Tibial nerve (tissue), 4 donors: ENCODE measurements at regions not wholly inside any gene's neighbourhood (a gene's known extent, or its start where the extent isn't known, plus 50 kb on each side); places are given as distances from the start of the nearest gene placed in this dataset.
"Not testable (repeated sequence)": the region's sequence is repeated elsewhere in the genome, so short reads cannot be mapped to it uniquely, and the experiment has no call there.

Experiments
- DNase-seq, 2 donors: peaks; one replicate each; pipeline ENCODE4 v3.0.0-alpha.2; 2019; ENCODE audit warnings: low spot score in 2 of 2
- H3K27ac ChIP-seq, 4 donors: fragments of 200-600 bp; sonication (generic) in 3 of 4; one replicate each; pipeline ENCODE4 v1.5.1; 2017 to 2019; ENCODE audit warnings: mild to moderate bottlenecking in 1 of 4
- H3K27me3 ChIP-seq, 2 donors: fragments of 200-600 bp; sonication (generic) in 1 of 2; one replicate each; pipeline versions ENCODE4 v1.5.1 to v1.6.0; 2017 to 2019
- H3K36me3 ChIP-seq, 3 donors: fragments of 200-600 bp; sonication (generic); one replicate each; pipeline ENCODE4 v1.5.1; 2018 to 2019
- H3K4me1 ChIP-seq, 4 donors: fragments of 200-600 bp; sonication (generic) in 3 of 4; one replicate each; pipeline ENCODE4 v1.5.1; 2017 to 2019
- H3K4me3 ChIP-seq, 4 donors: fragments of 200-600 bp; sonication (generic) in 3 of 4; one replicate each; pipeline ENCODE4 v1.5.1; 2017 to 2019; ENCODE audit warnings: mild to moderate bottlenecking in 1 of 4, moderate library complexity in 1 of 4
- H3K9me3 ChIP-seq, 4 donors: fragments of 200-600 bp; sonication (generic) in 3 of 4; one replicate each; pipeline ENCODE4 v1.5.1; 2017 to 2019
- CTCF ChIP-seq, 5 experiments: fragments of 200-600 bp in 3 of 5; fragments of 450-650 bp in 2 of 5; sonication (generic) in 3 of 5; IDR thresholded peaks; one replicate each; pipeline ENCODE4 v1.5.1; 2016 to 2019; ENCODE audit warnings: antibody characterized with exemption in 5 of 5, mild to moderate bottlenecking in 3 of 5, moderate library complexity in 2 of 5
- EP300 ChIP-seq, 2 donors: sonication (generic); formaldehyde crosslinking; IDR thresholded peaks; one replicate each; pipeline ENCODE4 v1.6.1; 2017; ENCODE audit warnings: antibody characterized with exemption in 2 of 2, mild to moderate bottlenecking in 1 of 2
- POLR2A ChIP-seq, 2 donors: fragments of 450-650 bp; IDR thresholded peaks; one replicate each; pipeline ENCODE4 v1.6.1; 2017; ENCODE audit warnings: antibody characterized with exemption in 2 of 2, mild to moderate bottlenecking in 2 of 2, moderate library complexity in 2 of 2
- WGBS, 2 donors: methylation state at CpG; one replicate each; pipeline ENCODE4 v1.1.5; 2018; 5-methylcytosine and 5-hydroxymethylcytosine counted together

- H3K27ac ChIP-seq, result no peak overlapping the region
- no peaks in the 10 kb centered on the region for H3K27me3 ChIP-seq
- peaks cover 0 to 8% (median 0%) of the 10 kb centered on the region in 4 donors for H3K4me1 ChIP-seq
- 86 to 88% methylated on average over 7 of the region's 7 CpGs for whole genome bisulfite sequencing, 2 donors
- DNase-seq, result no peak
- no peaks in the 10 kb centered on the region for H3K9me3 ChIP-seq
- TF ChIP-seq CTCF (IDR thresholded peaks at IDR 0.05) (no peak), POLR2A (IDR thresholded peaks at IDR 0.05) (no peak), EP300 (IDR thresholded peaks at IDR 0.05) (no peak)
- no peaks in the 10 kb centered on the region for H3K36me3 ChIP-seq
- H3K4me3 ChIP-seq, result no peak overlapping the region
Observed at GRCh38 chr13:22929381-22930126, 251.2 kb upstream of the SGCG start.

GRCh38 chr13:22931576-22931975, 249.2 kb upstream of the SGCG start:
- Histone ChIP-seq H3K27ac (no peak overlapping the region), H3K9me3 (no peaks in the 10 kb centered on the region), H3K27me3 (no peaks in the 10 kb centered on the region), H3K36me3 (no peaks in the 10 kb centered on the region), H3K4me1 (peaks cover 0 to 5% (median 0%) of the 10 kb centered on the region in 4 donors), H3K4me3 (no peak overlapping the region)
- TF ChIP-seq EP300 (IDR thresholded peaks at IDR 0.05) (no peak), POLR2A (IDR thresholded peaks at IDR 0.05) (no peak), CTCF (IDR thresholded peaks at IDR 0.05) (no peak)
- WGBS, 2 donors, result 82 to 93% methylated on average over 1 of the region's 1 CpG
- DNase-seq, result no peak

DNA sequence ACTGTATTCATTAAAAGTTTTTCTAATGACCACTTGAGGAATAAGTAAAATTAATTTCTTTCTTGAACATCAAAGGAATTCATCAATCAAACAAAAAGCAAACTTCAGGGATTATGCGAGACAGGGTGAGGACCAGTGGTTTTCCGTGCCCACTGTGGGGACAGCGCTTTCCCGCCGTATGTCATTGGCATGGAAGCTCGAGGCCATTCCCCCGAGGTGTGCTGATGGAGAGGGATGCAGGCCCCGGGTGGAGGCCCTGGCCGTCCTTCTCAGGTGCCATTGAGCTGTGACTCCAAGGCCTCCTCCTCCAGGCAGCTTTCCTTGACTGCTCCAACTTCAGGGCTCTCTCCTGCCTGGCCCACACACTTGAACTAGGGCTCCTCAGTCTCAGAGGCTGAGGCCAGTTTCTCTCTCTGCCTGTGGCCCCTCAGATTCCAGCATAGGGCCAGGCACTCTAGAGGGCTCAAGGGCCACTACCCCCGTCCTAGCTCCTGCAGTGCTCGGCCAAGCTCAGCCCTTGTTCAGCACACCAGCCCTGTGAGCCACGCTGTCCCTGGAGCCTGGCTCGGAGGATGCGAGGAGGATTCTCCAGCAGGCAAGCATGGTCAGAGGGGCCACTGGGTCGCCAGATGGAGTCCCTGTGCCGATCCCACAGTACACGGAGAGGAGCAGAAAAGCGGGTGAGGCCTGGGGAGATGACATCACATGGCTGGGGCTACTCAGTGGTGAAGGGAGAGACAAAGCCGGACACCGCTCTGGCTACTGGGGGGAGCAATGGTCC, 248.0 kb upstream of the SGCG start:
- H3K27me3 ChIP-seq, H3K4me3 ChIP-seq, H3K9me3 ChIP-seq, H3K27ac ChIP-seq, H3K36me3 ChIP-seq, DNase-seq, H3K4me1 ChIP-seq: not testable (repeated sequence)
- 89 to 91% methylated on average over 17 to 20 of the region's 20 CpGs for WGBS, 2 donors

DNA sequence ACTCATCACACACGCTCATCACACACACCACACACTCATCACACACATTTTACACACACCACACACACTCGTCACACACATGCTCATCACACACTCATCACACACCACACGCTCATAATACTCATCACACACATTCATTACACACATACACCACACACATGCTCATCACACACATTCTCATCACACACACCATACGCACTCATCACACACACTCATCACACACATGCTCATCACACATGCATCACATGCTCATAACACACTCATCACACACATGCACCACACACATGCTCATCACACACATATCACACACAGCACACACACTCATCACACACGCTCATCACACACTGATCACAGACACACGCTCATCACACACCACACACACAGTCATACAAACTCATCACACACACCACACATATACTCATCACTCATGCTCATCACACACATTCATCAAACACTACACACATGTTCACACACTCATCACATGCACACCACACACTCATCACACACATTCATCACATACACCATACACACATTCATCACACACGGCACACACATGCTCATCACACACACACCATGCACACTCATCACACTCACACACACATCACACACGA, 247.1 kb upstream of the SGCG start:
- Histone ChIP-seq H3K27me3 (no peaks in the 10 kb centered on the region), H3K9me3 (no peaks in the 10 kb centered on the region), H3K36me3 (no peaks in the 10 kb centered on the region), H3K4me3 (no peak overlapping the region), H3K27ac (no peak overlapping the region), H3K4me1 (no peaks in the 10 kb centered on the region)
- no peak for DNase-seq
- 81 to 88% methylated on average over 8 of the region's 8 CpGs for WGBS, 2 donors
- no peak for TF ChIP-seq EP300 (IDR thresholded peaks at IDR 0.05)
- TF ChIP-seq POLR2A (IDR thresholded peaks at IDR 0.05), result no peak
- no peak for TF ChIP-seq CTCF (IDR thresholded peaks at IDR 0.05)

- Histone ChIP-seq H3K36me3 (no peaks in the 10 kb centered on the region), H3K4me1 (no peaks in the 10 kb centered on the region), H3K9me3 (no peaks in the 10 kb centered on the region), H3K27ac (no peak overlapping the region), H3K4me3 (no peak overlapping the region), H3K27me3 (no peaks in the 10 kb centered on the region)
- no peak for DNase-seq
- TF ChIP-seq POLR2A (IDR thresholded peaks at IDR 0.05) (no peak), EP300 (IDR thresholded peaks at IDR 0.05) (no peak), CTCF (IDR thresholded peaks at IDR 0.05) (no peak)
- 84 to 93% methylated on average over 13 to 22 of the region's 25 CpGs for WGBS, 2 donors
Observed at GRCh38 chr13:22934744-22935523, 245.8 kb upstream of the SGCG start.
